ENCODE measurements at regions not wholly inside any gene's neighbourhood (a gene's known extent, or its start where the extent isn't known, plus 50 kb on each side); places are given as distances from the start of the nearest gene placed in this dataset.

- Histone ChIP-seq H3K9me3 (ENCODE audit: control insufficient read depth, insufficient read depth, low read depth, low read length) (no peaks in the 10 kb centered on the region), H3K4me3 (ENCODE audit: low read depth, low read length) (no peak overlapping the region), H3K4me1 (ENCODE audit: control insufficient read depth, insufficient read depth, low read length) (no peaks in the 10 kb centered on the region), H3K36me3 (ENCODE audit: control insufficient read depth in 2 of 2, insufficient read depth in 1 of 2, low read length in 2 of 2) (no peaks in the 10 kb centered on the region), H3K27ac (ENCODE audit: extremely low read depth, low read depth, low read length) (no peak overlapping the region)
- POLR2A ChIA-PET: no interaction called here
- CTCF ChIA-PET: interaction anchor here (0.6 to 0.8 kb wide), 2 partner anchors 77 to 256 kb away, joined by 3 to 4 read pairs; no protein-coding TSS in a partner anchor
- no peak for TF ChIP-seq PRDM10 (tag by site-specific recombination; IDR thresholded peaks at IDR 0.05)
- TF ChIP-seq ZNF350 (tag by site-specific recombination; IDR thresholded peaks at IDR 0.05): no peak
- TF ChIP-seq KLF9 (tag by site-specific recombination; IDR thresholded peaks at IDR 0.05; ENCODE audit: low read depth): no peak
These were observed 83.5 kb upstream of the ARGLU1 start for GRCh38 chr13:106651442-106651841.

DNA sequence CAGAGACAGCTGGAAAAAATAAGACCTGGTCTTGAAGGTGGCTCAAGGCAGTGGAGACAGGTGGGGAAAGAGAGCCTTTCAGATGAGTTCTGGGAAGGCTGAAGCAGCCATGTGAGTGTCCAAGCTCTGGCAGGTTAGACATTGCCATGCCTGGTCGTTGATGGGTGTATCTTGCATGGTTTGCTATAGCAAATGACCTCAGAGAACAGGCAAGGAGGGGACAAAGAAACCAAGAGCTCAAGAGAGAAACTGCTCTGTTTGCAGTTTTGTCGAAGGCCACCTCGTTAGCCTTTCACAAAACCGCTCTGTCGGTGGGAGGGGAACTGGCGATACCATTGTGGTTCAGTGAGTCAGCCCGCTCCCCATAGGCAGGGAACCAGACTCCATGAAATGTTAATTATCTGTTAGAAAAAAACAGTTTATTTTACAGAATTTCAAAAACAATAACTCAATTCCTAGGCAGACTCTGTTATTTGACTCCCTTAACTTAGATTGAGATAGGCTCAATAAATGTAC, 82.8 kb upstream of the ARGLU1 start:
- H3K4me1 ChIP-seq (ENCODE audit: control insufficient read depth, insufficient read depth, low read length): no peaks in the 10 kb centered on the region
- CTCF ChIA-PET: no interaction called here
- no peaks in the 10 kb centered on the region for H3K9me3 ChIP-seq (ENCODE audit: control insufficient read depth, insufficient read depth, low read depth, low read length)
- TF ChIP-seq ZNF48 (tag by site-specific recombination; IDR thresholded peaks at IDR 0.05) (no peak), KLF9 (tag by site-specific recombination; IDR thresholded peaks at IDR 0.05; ENCODE audit: low read depth) (no peak), ZNF292 (tag by site-specific recombination; IDR thresholded peaks at IDR 0.05; ENCODE audit: borderline replicate concordance, low read depth) (no peak), ZNF114 (tag by site-specific recombination; IDR thresholded peaks at IDR 0.05) (no peak), ZNF585B (tag by site-specific recombination; IDR thresholded peaks at IDR 0.05) (no peak), ZSCAN23 (tag by site-specific recombination; IDR thresholded peaks at IDR 0.05) (no peak), OVOL3 (tag by site-specific recombination; IDR thresholded peaks at IDR 0.05) (no peak), ZNF629 (tag by site-specific recombination; IDR thresholded peaks at IDR 0.05) (no peak), TCF7L2 (IDR thresholded peaks at IDR 0.05; ENCODE audit: borderline replicate concordance, low read depth, low read length) (no peak), ZEB2 (tag by site-specific recombination; IDR thresholded peaks at IDR 0.05) (no peak), ATF2 (tag by site-specific recombination; IDR thresholded peaks at IDR 0.05; ENCODE audit: low read depth) (no peak), ZNF366 (tag by site-specific recombination; conservative IDR thresholded peaks at IDR 0.05) (no peak)
- no peak overlapping the region for H3K27ac ChIP-seq (ENCODE audit: extremely low read depth, low read depth, low read length)
- no peaks in the 10 kb centered on the region for H3K36me3 ChIP-seq (ENCODE audit: control insufficient read depth in 2 of 2, insufficient read depth in 1 of 2, low read length in 2 of 2)
- POLR2A ChIA-PET: no interaction called here
- no peak overlapping the region for H3K4me3 ChIP-seq (ENCODE audit: low read depth, low read length)

DNA sequence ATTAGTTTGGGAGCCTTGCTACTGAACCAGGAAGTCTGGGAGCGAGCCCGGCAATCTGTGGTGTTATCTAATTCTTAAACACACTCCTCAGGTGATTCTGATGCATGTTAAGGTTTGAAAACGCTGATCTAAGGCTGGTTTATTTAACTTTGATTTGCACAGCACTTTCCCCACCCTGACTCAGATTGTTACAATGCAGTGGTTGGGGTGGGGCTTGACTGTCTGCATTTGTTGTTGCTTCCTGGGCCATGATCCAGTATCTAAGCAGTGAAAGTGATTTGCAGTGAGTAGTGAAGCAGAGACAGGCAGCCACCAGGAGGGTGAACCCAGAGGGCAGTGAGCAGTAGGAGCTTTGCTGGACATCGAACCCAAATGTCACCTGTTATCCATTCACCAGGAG, 81.6 kb upstream of the ARGLU1 start:
- ChIA-PET CTCF (no interaction called here), POLR2A (no interaction called here)
- no peaks in the 10 kb centered on the region for H3K4me1 ChIP-seq (ENCODE audit: control insufficient read depth, insufficient read depth, low read length)
- H3K27ac ChIP-seq (ENCODE audit: extremely low read depth, low read depth, low read length): no peak overlapping the region
- H3K4me3 ChIP-seq (ENCODE audit: low read depth, low read length): no peak overlapping the region
- no peaks in the 10 kb centered on the region for H3K36me3 ChIP-seq (ENCODE audit: control insufficient read depth in 2 of 2, insufficient read depth in 1 of 2, low read length in 2 of 2)
- H3K9me3 ChIP-seq (ENCODE audit: control insufficient read depth, insufficient read depth, low read depth, low read length): no peaks in the 10 kb centered on the region
- TF ChIP-seq ZNF521 (tag by site-specific recombination; IDR thresholded peaks at IDR 0.05): no peak
- no peak for TF ChIP-seq ZFP41 (tag by site-specific recombination; IDR thresholded peaks at IDR 0.05; ENCODE audit: borderline replicate concordance)
- no peak for TF ChIP-seq ZNF792 (tag by site-specific recombination; IDR thresholded peaks at IDR 0.05)
- TF ChIP-seq, protein P1, sequence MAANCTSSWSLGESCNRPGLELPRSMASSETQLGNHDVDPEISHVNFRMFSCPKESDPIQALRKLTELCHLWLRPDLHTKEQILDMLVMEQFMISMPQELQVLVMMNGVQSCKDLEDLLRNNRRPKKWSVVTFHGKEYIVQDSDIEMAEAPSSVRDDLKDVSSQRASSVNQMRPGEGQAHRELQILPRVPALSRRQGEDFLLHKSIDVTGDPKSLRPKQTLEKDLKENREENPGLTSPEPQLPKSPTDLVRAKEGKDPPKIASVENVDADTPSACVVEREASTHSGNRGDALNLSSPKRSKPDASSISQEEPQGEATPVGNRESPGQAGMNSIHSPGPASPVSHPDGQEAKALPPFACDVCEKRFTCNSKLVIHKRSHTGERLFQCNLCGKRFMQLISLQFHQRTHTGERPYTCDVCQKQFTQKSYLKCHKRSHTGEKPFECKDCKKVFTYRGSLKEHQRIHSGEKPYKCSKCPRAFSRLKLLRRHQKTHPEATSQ (tag by site-specific recombination; IDR thresholded peaks at IDR 0.05): no peak
- TF ChIP-seq, protein P2, sequence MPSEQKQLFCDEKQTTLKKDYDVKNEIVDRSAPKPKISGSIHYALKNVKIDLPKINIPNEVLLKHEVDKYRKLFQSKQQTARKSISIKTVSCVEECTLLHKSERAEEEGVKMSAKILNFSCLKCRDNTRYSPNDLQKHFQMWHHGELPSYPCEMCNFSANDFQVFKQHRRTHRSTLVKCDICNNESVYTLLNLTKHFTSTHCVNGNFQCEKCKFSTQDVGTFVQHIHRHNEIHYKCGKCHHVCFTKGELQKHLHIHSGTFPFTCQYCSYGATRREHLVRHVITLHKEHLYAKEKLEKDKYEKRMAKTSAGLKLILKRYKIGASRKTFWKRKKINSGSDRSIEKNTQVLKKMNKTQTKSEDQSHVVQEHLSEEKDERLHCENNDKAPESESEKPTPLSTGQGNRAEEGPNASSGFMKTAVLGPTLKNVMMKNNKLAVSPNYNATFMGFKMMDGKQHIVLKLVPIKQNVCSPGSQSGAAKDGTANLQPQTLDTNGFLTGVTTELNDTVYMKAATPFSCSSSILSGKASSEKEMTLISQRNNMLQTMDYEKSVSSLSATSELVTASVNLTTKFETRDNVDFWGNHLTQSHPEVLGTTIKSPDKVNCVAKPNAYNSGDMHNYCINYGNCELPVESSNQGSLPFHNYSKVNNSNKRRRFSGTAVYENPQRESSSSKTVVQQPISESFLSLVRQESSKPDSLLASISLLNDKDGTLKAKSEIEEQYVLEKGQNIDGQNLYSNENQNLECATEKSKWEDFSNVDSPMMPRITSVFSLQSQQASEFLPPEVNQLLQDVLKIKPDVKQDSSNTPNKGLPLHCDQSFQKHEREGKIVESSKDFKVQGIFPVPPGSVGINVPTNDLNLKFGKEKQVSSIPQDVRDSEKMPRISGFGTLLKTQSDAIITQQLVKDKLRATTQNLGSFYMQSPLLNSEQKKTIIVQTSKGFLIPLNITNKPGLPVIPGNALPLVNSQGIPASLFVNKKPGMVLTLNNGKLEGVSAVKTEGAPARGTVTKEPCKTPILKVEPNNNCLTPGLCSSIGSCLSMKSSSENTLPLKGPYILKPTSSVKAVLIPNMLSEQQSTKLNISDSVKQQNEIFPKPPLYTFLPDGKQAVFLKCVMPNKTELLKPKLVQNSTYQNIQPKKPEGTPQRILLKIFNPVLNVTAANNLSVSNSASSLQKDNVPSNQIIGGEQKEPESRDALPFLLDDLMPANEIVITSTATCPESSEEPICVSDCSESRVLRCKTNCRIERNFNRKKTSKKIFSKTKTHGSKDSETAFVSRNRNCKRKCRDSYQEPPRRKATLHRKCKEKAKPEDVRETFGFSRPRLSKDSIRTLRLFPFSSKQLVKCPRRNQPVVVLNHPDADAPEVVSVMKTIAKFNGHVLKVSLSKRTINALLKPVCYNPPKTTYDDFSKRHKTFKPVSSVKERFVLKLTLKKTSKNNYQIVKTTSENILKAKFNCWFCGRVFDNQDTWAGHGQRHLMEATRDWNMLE (tag by site-specific recombination; conservative IDR thresholded peaks at IDR 0.05; ENCODE audit: low read depth): no peak
- TF ChIP-seq ZNF155 (tag by site-specific recombination; IDR thresholded peaks at IDR 0.05): no peak
- TF ChIP-seq ZNF221 (tag by site-specific recombination; IDR thresholded peaks at IDR 0.05; ENCODE audit: borderline replicate concordance): no peak
